ENCODE measurements at regions not wholly inside any gene's neighbourhood (a gene's known extent, or its start where the extent isn't known, plus 50 kb on each side); places are given as distances from the start of the nearest gene placed in this dataset.

DNA sequence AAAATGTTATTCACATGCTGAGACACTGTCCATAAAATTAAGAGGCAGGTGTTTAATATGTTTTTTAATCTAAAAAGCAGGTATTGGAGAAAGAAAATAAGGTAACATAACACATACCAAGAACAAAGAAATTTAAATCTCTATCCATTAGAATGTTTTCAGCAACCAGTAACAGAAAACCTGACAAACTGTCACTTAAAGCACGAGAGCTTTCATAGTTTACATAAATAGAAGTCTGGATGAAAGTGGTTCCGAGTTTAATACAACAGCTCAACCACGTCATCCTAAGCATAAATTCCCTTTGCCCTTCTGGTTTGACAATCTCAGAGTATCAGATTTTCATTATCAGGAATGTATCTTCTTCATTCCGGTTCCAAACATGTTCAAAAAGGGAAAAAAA is 1249.4 kb upstream of the SORCS1 start:
- Histone ChIP-seq H3K27me3 (replicated peaks; ENCODE audit: insufficient read depth) (no peaks in the 10 kb centered on the region), H3K36me3 (no peaks in the 10 kb centered on the region), H3K4me1 (ENCODE audit: control insufficient read depth in 1 of 2, low read depth in 2 of 2) (no peaks in the 10 kb centered on the region), H3K9me3 (no peaks in the 10 kb centered on the region), H3K4me3 (no peak overlapping the region), H3K27ac (no peak overlapping the region)
- DNase-seq (ENCODE audit: low spot score) (no peak), ATAC-seq (ENCODE audit: insufficient number of reproducible peaks, low FRiP score, low read depth) (no peak)
- TF ChIP-seq CTCF (IDR thresholded peaks at IDR 0.05) = no peak

DNA sequence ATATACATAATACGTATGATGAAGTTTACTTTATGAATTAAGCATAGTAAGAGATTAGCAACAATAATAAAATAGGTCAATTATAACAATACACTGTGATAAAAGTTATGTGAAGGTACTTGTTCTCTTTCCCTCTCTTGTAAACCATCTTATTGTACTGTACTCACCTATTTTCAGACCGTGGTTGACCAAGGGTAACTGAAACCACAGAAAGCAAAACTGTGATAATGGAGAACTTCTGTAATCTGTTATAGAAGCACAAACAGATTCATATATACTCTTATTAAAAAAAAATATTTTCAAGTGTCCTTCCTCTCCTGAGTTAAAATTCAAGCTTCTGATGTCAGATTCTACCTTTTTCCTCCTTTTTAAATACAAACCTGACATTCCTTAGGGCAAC is 1247.8 kb upstream of the SORCS1 start:
- no peak for DNase-seq (ENCODE audit: low spot score)
- no peak for TF ChIP-seq CTCF (IDR thresholded peaks at IDR 0.05)
- Histone ChIP-seq H3K27ac (no peak overlapping the region), H3K4me3 (no peak overlapping the region), H3K27me3 (replicated peaks; ENCODE audit: insufficient read depth) (no peaks in the 10 kb centered on the region), H3K9me3 (no peaks in the 10 kb centered on the region), H3K4me1 (ENCODE audit: control insufficient read depth in 1 of 2, low read depth in 2 of 2) (no peaks in the 10 kb centered on the region), H3K36me3 (no peaks in the 10 kb centered on the region)
- no peak for ATAC-seq (ENCODE audit: insufficient number of reproducible peaks, low FRiP score, low read depth)

DNA sequence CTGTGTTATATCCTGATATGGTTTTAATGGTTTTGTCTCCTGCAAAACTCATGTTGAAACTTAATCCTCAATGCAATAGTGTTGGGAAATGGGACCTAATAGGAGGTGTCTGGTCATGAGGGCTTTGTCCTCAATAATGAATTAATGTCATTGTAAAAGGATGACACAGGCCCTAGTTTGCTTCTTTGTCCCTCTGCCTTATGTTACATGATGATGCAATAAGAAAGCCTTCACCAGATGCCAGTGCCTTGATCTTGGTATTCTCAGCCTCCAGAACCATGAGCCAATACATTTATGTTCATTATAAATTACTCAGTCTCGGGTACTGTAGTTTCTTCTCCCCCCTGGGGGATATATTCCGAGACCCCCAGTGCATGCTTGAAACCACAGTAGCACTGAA is 1247.4 kb upstream of the SORCS1 start:
- H3K4me1 ChIP-seq (ENCODE audit: control insufficient read depth in 1 of 2, low read depth in 2 of 2) = no peaks in the 10 kb centered on the region
- no peak overlapping the region for H3K27ac ChIP-seq
- H3K27me3 ChIP-seq (replicated peaks; ENCODE audit: insufficient read depth) = no peaks in the 10 kb centered on the region
- H3K4me3 ChIP-seq = no peak overlapping the region
- no peaks in the 10 kb centered on the region for H3K36me3 ChIP-seq
- no peaks in the 10 kb centered on the region for H3K9me3 ChIP-seq
- no peak for DNase-seq (ENCODE audit: low spot score)
- TF ChIP-seq CTCF (IDR thresholded peaks at IDR 0.05) = no peak
- no peak for ATAC-seq (ENCODE audit: insufficient number of reproducible peaks, low FRiP score, low read depth)

GRCh38 chr10:108411206-108411605 is 1246.7 kb upstream of the SORCS1 start:
- H3K36me3 ChIP-seq = no peaks in the 10 kb centered on the region
- H3K27ac ChIP-seq = no peak overlapping the region
- no peaks in the 10 kb centered on the region for H3K9me3 ChIP-seq
- H3K4me1 ChIP-seq (ENCODE audit: control insufficient read depth in 1 of 2, low read depth in 2 of 2) = no peaks in the 10 kb centered on the region
- H3K4me3 ChIP-seq = no peak overlapping the region
- no peak for DNase-seq (ENCODE audit: low spot score)
- H3K27me3 ChIP-seq (replicated peaks; ENCODE audit: insufficient read depth) = no peaks in the 10 kb centered on the region
- no peak for ATAC-seq (ENCODE audit: insufficient number of reproducible peaks, low FRiP score, low read depth)
- TF ChIP-seq CTCF (IDR thresholded peaks at IDR 0.05) = no peak

- no peak overlapping the region for H3K27ac ChIP-seq
- H3K4me1 ChIP-seq (ENCODE audit: control insufficient read depth in 1 of 2, low read depth in 2 of 2) = no peaks in the 10 kb centered on the region
- no peak for TF ChIP-seq CTCF (IDR thresholded peaks at IDR 0.05)
- DNase-seq (ENCODE audit: low spot score) (no peak), ATAC-seq (ENCODE audit: insufficient number of reproducible peaks, low FRiP score, low read depth) (no peak)
- no peaks in the 10 kb centered on the region for H3K9me3 ChIP-seq
- no peaks in the 10 kb centered on the region for H3K27me3 ChIP-seq (replicated peaks; ENCODE audit: insufficient read depth)
- H3K36me3 ChIP-seq = no peaks in the 10 kb centered on the region
- no peak overlapping the region for H3K4me3 ChIP-seq
Observed at GRCh38 chr10:108410236-108410635, 1245.7 kb upstream of the SORCS1 start.
